ENCODE measurements at regions not wholly inside any gene's neighbourhood (a gene's known extent, or its start where the extent isn't known, plus 50 kb on each side); places are given as distances from the start of the nearest gene placed in this dataset.

DNA sequence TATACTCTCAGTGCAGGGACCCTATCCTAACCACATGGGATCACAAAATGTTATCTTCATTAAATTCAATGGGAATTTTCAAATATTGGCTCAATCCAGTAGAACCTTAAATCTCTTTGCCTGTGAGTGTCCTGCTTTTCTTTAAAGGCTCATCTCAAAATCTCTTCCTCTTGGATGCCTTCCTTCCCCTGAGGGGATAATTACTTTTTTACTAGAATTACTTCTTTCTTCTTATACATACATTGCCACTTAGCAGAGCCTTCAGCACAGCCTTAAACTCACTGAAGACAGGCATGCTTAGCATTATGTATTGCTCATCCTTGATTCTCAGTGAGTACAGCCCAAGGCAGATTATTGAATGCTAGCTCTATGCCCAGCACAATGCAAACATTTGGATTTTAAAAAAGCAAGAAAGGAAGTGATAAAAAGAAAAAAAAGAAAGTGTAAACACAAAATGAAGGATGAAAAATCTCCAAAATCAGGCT is 1918.0 kb upstream of the FLRT2 start:
- no peak for DNase-seq (ENCODE audit: low spot score)
- no peaks in the 10 kb centered on the region for H4K20me1 ChIP-seq (ENCODE audit: insufficient read depth, low read length)
- no peak overlapping the region for H3K27ac ChIP-seq (ENCODE audit: low read depth, low read length, poor library complexity, severe bottlenecking)
- no peaks in the 10 kb centered on the region for H3K79me2 ChIP-seq (ENCODE audit: insufficient read depth, low read depth, low read length)
- H3K9me2 ChIP-seq (ENCODE audit: insufficient read depth, low read length), result no peaks in the 10 kb centered on the region
- no peaks in the 10 kb centered on the region for H3K9me3 ChIP-seq (ENCODE audit: low read length)
- no peaks in the 10 kb centered on the region for H3K4me1 ChIP-seq (ENCODE audit: insufficient read depth, low read length, poor library complexity, severe bottlenecking)
- intact Hi-C loops (cut with micrococcal nuclease; ENCODE audit: unreplicated experiment), result no loop called here
- no peak overlapping the region for H3K4me3 ChIP-seq (ENCODE audit: low read depth, low read length, poor library complexity, severe bottlenecking)
- ChIA-PET CTCF (ENCODE audit: unreplicated experiment) (no interaction called here), POLR2A (interaction anchor here (0.6 kb wide), 1 partner anchor 1074 kb away, joined by 3 read pairs; no protein-coding TSS in a partner anchor)
- H3K4me2 ChIP-seq (ENCODE audit: low read length), result no peak overlapping the region
- TF ChIP-seq, protein P1, sequence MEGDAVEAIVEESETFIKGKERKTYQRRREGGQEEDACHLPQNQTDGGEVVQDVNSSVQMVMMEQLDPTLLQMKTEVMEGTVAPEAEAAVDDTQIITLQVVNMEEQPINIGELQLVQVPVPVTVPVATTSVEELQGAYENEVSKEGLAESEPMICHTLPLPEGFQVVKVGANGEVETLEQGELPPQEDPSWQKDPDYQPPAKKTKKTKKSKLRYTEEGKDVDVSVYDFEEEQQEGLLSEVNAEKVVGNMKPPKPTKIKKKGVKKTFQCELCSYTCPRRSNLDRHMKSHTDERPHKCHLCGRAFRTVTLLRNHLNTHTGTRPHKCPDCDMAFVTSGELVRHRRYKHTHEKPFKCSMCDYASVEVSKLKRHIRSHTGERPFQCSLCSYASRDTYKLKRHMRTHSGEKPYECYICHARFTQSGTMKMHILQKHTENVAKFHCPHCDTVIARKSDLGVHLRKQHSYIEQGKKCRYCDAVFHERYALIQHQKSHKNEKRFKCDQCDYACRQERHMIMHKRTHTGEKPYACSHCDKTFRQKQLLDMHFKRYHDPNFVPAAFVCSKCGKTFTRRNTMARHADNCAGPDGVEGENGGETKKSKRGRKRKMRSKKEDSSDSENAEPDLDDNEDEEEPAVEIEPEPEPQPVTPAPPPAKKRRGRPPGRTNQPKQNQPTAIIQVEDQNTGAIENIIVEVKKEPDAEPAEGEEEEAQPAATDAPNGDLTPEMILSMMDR (conservative IDR thresholded peaks at IDR 0.05; ENCODE audit: low read length), result no peak
- H3K36me3 ChIP-seq (ENCODE audit: insufficient read depth, low read length), result no peaks in the 10 kb centered on the region
- BruUV-seq (replicated peaks), result no TSS peak
- no peak overlapping the region for H2AFZ ChIP-seq (ENCODE audit: low read length)

DNA sequence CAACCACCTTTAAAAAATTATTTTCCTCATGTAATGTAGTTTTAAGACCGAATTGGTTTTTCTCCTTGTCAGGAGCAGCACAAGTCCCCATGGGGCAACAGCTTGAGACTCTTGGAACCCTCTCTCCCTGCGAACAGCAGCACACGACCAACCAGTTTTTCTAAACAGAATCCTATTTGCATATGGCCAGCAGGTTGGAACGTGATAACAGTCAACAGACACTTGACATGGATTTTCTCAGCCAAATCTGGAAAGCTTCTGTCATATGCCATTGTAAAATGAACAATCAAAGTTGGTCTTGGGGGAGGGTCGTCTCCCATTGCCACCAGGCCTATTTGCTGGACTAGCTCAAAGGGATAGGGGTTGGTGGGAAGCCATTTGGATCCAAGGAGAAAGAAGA is 1915.0 kb upstream of the FLRT2 start:
- Histone ChIP-seq H3K4me3 (ENCODE audit: low read depth, low read length, poor library complexity, severe bottlenecking) (no peak overlapping the region), H3K9me2 (ENCODE audit: insufficient read depth, low read length) (no peaks in the 10 kb centered on the region), H3K4me2 (ENCODE audit: low read length) (no peak overlapping the region), H2AFZ (ENCODE audit: low read length) (no peak overlapping the region), H4K20me1 (ENCODE audit: insufficient read depth, low read length) (no peaks in the 10 kb centered on the region), H3K36me3 (ENCODE audit: insufficient read depth, low read length) (no peaks in the 10 kb centered on the region), H3K27ac (ENCODE audit: low read depth, low read length, poor library complexity, severe bottlenecking) (no peak overlapping the region), H3K4me1 (ENCODE audit: insufficient read depth, low read length, poor library complexity, severe bottlenecking) (no peaks in the 10 kb centered on the region), H3K79me2 (ENCODE audit: insufficient read depth, low read depth, low read length) (no peaks in the 10 kb centered on the region), H3K9me3 (ENCODE audit: low read length) (no peaks in the 10 kb centered on the region)
- intact Hi-C loops (cut with micrococcal nuclease; ENCODE audit: unreplicated experiment), result no loop called here
- TF ChIP-seq, protein P1 (conservative IDR thresholded peaks at IDR 0.05; ENCODE audit: low read length), result no peak
- TF ChIP-seq EZH2phosphoT487 (IDR thresholded peaks at IDR 0.05; ENCODE audit: borderline replicate concordance, low read depth, low read length), result no peak
- no TSS peak for BruUV-seq (replicated peaks)
- ChIA-PET CTCF (ENCODE audit: unreplicated experiment) (no interaction called here), POLR2A (no interaction called here)
- DNase-seq (ENCODE audit: low spot score), result no peak

DNA sequence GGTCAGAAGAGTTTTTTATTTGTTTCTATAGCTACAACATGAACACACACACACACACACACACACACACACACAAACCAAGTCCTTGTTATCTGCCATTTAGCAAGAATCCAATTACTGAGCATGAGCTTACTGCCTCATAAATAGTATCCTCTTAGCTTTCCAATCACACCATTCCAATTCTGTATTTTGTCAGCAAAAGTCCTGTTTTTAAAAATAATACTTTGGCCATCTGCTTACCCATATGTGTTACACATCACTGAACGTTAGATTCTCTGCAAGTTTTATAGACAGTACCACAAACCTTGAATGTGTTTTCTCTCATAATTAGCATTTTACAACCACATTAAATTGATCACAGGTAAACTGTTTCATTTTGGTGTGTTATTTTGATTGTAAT is 1905.4 kb upstream of the FLRT2 start:
- no peaks in the 10 kb centered on the region for H3K9me2 ChIP-seq (ENCODE audit: insufficient read depth, low read length)
- no peak overlapping the region for H3K27ac ChIP-seq (ENCODE audit: low read depth, low read length, poor library complexity, severe bottlenecking)
- no TSS peak for BruUV-seq (replicated peaks)
- POLR2A ChIA-PET, result interaction anchor here (0.6 kb wide), 1 partner anchor 638 kb away, joined by 3 read pairs; no protein-coding TSS in a partner anchor
- no peak overlapping the region for H3K4me3 ChIP-seq (ENCODE audit: low read depth, low read length, poor library complexity, severe bottlenecking)
- H3K4me2 ChIP-seq (ENCODE audit: low read length), result no peak overlapping the region
- H2AFZ ChIP-seq (ENCODE audit: low read length), result no peak overlapping the region
- TF ChIP-seq, protein P1 (conservative IDR thresholded peaks at IDR 0.05; ENCODE audit: low read length), result no peak
- no peak for TF ChIP-seq EZH2phosphoT487 (IDR thresholded peaks at IDR 0.05; ENCODE audit: borderline replicate concordance, low read depth, low read length)
- no peak for DNase-seq (ENCODE audit: low spot score)
- H3K9me3 ChIP-seq (ENCODE audit: low read length), result no peaks in the 10 kb centered on the region
- CTCF ChIA-PET (ENCODE audit: unreplicated experiment), result interaction anchor here (0.6 kb wide), 1 partner anchor 173 kb away, joined by 4 read pairs; no protein-coding TSS in a partner anchor
- no peaks in the 10 kb centered on the region for H4K20me1 ChIP-seq (ENCODE audit: insufficient read depth, low read length)
- H3K79me2 ChIP-seq (ENCODE audit: insufficient read depth, low read depth, low read length), result no peaks in the 10 kb centered on the region
- intact Hi-C loops (cut with micrococcal nuclease; ENCODE audit: unreplicated experiment), result no loop called here
- no peaks in the 10 kb centered on the region for H3K4me1 ChIP-seq (ENCODE audit: insufficient read depth, low read length, poor library complexity, severe bottlenecking)
- H3K36me3 ChIP-seq (ENCODE audit: insufficient read depth, low read length), result no peaks in the 10 kb centered on the region

All from OCI-LY7 (cell line).